GM23248 (cell line): ENCODE measurements at regions not wholly inside any gene's neighbourhood (a gene's known extent, or its start where the extent isn't known, plus 50 kb on each side); places are given as distances from the start of the nearest gene placed in this dataset.

Source experiments
- EZH2 ChIP-seq: fragments of 200-600 bp; sonication (generic); IDR thresholded peaks from 2 replicates; pipeline ENCODE4 v1.6.1; 2018; ENCODE audit warnings: antibody characterized with exemption, mild to moderate bottlenecking; ENCODE audit not compliant: insufficient read depth, poor library complexity, severe bottlenecking
- EZH2phosphoT487 ChIP-seq: fragments of 200-600 bp; sonication (generic); IDR thresholded peaks from 2 replicates; pipeline ENCODE4 v1.6.1; 2018; ENCODE audit warnings: antibody characterized with exemption, moderate library complexity, mild to moderate bottlenecking, low read depth; ENCODE audit not compliant: insufficient read depth

DNA sequence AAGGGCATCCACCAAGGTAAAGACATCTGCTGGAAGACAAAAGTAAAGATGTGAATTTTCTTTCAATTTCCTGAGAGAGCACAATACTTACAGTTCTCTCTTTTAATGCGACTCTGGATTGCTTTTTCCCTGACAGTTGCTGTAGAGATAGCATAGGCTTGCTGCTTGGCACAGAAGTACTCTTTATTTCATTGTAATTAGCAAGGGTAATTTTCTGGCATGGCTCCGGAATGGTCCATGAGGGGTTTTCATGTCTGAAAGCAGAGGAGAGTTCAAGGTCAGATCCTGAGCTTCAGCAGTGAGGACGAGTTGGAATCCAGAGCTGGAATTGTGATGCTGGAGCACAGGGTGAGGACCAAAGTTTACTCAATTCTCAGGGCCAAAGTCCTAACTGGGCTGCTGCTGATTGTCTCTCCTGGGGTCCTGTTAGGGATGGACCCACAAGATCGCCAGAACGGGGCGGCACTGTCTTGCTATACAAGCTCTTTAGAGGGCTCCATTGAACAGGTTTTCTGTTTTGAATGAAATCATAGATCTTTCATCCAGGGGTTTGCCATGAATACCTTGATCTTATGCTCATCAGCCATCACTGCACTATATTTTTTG, 190.0 kb upstream of the MKI67 start:
- no peak for TF ChIP-seq EZH2
- no peak for TF ChIP-seq EZH2phosphoT487
